Tibial nerve (tissue), 3 donors: ENCODE measurements at regions not wholly inside any gene's neighbourhood (a gene's known extent, or its start where the extent isn't known, plus 50 kb on each side); places are given as distances from the start of the nearest gene placed in this dataset.

Experiments
- POLR2A ChIP-seq, 2 donors: fragments of 450-650 bp; IDR thresholded peaks; one replicate each; pipeline ENCODE4 v1.6.1; 2017; ENCODE audit warnings: antibody characterized with exemption in 2 of 2, mild to moderate bottlenecking in 2 of 2, moderate library complexity in 2 of 2
- TF ChIP-seq, protein P1 (sequence below), 5 experiments: fragments of 200-600 bp in 3 of 5; fragments of 450-650 bp in 2 of 5; sonication (generic) in 3 of 5; IDR thresholded peaks; one replicate each; pipeline ENCODE4 v1.5.1; 2016 to 2019; ENCODE audit warnings: antibody characterized with exemption in 5 of 5, mild to moderate bottlenecking in 3 of 5, moderate library complexity in 2 of 5

GRCh38 chr1:229027622-229028182, 243.2 kb upstream of the RAB4A start:
- TF ChIP-seq, protein P1, sequence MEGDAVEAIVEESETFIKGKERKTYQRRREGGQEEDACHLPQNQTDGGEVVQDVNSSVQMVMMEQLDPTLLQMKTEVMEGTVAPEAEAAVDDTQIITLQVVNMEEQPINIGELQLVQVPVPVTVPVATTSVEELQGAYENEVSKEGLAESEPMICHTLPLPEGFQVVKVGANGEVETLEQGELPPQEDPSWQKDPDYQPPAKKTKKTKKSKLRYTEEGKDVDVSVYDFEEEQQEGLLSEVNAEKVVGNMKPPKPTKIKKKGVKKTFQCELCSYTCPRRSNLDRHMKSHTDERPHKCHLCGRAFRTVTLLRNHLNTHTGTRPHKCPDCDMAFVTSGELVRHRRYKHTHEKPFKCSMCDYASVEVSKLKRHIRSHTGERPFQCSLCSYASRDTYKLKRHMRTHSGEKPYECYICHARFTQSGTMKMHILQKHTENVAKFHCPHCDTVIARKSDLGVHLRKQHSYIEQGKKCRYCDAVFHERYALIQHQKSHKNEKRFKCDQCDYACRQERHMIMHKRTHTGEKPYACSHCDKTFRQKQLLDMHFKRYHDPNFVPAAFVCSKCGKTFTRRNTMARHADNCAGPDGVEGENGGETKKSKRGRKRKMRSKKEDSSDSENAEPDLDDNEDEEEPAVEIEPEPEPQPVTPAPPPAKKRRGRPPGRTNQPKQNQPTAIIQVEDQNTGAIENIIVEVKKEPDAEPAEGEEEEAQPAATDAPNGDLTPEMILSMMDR (IDR thresholded peaks at IDR 0.05): no peak
- TF ChIP-seq POLR2A (IDR thresholded peaks at IDR 0.05): no peak
